ENCODE measurements at regions not wholly inside any gene's neighbourhood (a gene's known extent, or its start where the extent isn't known, plus 50 kb on each side); places are given as distances from the start of the nearest gene placed in this dataset.

DNA sequence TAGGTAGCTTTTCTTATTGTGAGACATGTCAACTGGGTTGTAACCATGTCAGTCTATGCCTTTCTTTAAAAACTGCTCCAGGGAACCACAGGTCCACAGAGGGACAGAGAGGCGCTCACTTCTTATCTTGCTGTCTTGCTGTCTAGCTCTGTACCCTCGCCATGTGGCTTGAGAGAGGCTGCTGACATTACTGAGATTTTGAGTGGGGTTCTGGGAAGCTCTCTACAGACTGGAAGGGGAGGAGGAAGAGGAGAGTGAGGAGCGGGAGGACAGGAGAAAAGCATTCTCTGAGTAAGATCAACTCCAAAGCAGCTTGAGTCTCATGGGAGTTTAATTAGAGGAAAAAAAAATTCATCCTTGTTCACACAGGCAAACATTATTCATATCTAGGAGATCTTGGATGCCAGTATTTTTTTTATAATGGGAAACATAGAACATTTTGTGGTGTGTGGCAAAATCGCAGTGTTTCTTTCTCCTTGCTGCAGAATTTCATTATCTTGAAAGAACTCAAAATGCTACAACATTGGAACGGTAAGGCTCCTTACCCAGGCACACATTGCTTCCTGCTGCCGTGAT is 1037.0 kb upstream of the NR2F2 start:
- peaks cover 3% of the 10 kb centered on the region; the same call in 1 of the 2 replicates for H3K27me3 ChIP-seq
- TF ChIP-seq, protein P1, sequence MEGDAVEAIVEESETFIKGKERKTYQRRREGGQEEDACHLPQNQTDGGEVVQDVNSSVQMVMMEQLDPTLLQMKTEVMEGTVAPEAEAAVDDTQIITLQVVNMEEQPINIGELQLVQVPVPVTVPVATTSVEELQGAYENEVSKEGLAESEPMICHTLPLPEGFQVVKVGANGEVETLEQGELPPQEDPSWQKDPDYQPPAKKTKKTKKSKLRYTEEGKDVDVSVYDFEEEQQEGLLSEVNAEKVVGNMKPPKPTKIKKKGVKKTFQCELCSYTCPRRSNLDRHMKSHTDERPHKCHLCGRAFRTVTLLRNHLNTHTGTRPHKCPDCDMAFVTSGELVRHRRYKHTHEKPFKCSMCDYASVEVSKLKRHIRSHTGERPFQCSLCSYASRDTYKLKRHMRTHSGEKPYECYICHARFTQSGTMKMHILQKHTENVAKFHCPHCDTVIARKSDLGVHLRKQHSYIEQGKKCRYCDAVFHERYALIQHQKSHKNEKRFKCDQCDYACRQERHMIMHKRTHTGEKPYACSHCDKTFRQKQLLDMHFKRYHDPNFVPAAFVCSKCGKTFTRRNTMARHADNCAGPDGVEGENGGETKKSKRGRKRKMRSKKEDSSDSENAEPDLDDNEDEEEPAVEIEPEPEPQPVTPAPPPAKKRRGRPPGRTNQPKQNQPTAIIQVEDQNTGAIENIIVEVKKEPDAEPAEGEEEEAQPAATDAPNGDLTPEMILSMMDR (IDR thresholded peaks at IDR 0.05; ENCODE audit: low read depth, low read length): no peak
- H3K4me3 ChIP-seq (ENCODE audit: low read depth, low read length): no peak overlapping the region
- no peaks in the 10 kb centered on the region for H3K36me3 ChIP-seq
- DNase-seq: no peak
- no peaks in the 10 kb centered on the region for H3K9me3 ChIP-seq
- H3K4me1 ChIP-seq: no peaks in the 10 kb centered on the region

DNA sequence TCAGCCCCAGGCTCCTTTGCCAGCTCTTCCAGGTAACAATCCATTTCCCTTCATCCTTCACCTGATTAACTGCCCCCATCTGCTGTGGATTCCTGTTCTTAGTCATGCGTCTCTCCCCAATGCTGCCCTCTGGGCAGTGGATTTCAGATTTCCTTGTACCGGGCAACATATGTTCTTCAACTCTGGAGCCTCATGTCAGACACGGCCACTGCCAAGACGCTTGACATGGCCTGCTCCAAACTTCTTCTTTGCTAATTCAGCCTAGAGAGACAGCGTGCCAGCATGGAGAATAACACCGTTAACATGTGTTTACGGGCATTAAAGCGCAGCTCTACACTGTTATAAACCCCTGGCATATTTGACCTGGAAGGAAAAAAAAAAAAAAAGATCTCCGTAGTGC is 1035.1 kb upstream of the NR2F2 start:
- Histone ChIP-seq H3K4me3 (ENCODE audit: low read depth, low read length) (no peak overlapping the region), H3K27me3 (peaks cover 3% of the 10 kb centered on the region; the same call in 1 of the 2 replicates), H3K36me3 (no peaks in the 10 kb centered on the region), H3K9me3 (no peaks in the 10 kb centered on the region), H3K4me1 (no peaks in the 10 kb centered on the region)
- TF ChIP-seq, protein P1 (IDR thresholded peaks at IDR 0.05; ENCODE audit: low read depth, low read length): no peak
- DNase-seq: no peak

DNA sequence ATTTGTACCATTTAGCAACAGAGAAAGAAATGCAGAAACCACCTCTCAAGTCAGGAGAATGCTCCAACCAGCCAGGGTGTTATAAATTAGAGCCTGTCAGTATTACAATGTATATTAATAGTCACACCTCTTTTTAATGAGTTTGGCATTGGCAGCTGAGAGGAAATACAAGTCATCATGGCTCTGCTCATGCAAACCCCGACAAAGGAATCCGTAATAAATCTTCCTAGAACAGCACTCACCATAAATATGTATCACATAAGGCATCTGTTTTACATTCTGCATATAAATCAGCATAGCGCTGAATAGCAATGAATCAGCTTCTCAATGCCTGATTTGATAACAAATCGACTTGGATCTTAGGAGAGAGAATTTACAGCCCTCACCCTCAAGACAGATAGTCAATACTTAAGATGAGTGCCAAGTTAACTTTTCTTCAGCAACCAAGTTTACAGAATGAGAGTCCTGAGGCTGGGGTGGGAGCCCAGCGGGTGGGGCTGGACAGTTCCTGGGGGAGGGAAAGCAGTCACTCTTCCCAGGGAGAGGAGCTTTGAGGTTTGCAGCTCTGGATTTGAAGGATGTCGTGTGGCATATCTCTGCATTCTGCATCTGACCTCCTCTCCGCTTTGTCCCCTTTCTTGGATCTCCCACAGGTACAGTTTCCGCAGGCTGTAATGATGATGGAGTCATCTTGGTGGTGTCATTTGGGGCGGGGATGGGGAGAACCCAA is 1034.4 kb upstream of the NR2F2 start:
- Histone ChIP-seq H3K4me3 (ENCODE audit: low read depth, low read length) (no peak overlapping the region), H3K9me3 (no peaks in the 10 kb centered on the region), H3K27me3 (peaks cover 3% of the 10 kb centered on the region; the same call in 1 of the 2 replicates), H3K4me1 (no peaks in the 10 kb centered on the region), H3K36me3 (no peaks in the 10 kb centered on the region)
- TF ChIP-seq, protein P1 (IDR thresholded peaks at IDR 0.05; ENCODE audit: low read depth, low read length): no peak
- DNase-seq: no peak

DNA sequence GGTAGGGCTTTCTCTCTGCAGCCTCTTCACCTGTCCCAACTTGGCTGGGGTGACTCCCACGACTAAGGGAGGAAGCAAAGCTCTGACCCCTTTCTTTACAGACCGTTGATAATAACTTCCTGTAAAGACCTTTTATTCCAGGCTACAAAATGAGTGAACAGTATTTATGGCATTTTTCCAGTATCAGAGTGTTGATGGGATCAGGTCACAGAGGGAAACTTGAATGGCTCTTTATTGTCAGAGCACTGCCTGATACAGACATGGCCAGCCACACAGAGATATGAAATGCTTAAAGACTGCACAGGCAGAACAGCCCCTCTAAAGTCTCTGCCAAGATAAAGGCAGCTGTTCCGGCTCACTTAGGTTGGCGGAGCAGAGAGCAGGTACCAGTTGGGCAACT is 1033.9 kb upstream of the NR2F2 start:
- Histone ChIP-seq H3K4me1 (no peaks in the 10 kb centered on the region), H3K4me3 (ENCODE audit: low read depth, low read length) (no peak overlapping the region), H3K36me3 (no peaks in the 10 kb centered on the region), H3K27me3 (peaks cover 3% of the 10 kb centered on the region; the same call in 1 of the 2 replicates), H3K9me3 (no peaks in the 10 kb centered on the region)
- DNase-seq: no peak
- TF ChIP-seq, protein P1 (IDR thresholded peaks at IDR 0.05; ENCODE audit: low read depth, low read length): no peak

DNA sequence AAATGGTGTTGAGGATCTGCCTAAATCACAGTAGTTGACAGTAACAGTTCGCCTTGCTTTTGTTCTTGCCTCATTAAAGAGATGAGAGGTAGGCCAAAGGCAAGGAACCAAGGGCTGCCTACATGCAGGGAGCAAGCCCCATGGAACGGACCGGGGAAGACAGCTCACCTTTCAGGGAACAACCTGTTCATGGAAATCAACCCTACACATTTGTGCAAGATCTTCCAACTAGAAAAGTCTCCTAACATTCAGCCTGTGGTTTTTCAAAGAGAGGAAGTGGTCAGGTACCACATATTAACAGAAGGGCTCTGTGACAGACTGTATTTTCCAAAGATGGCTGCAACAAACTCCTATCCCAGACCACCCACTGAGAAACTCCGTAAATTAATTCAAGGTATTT is 1031.8 kb upstream of the NR2F2 start:
- Histone ChIP-seq H3K4me3 (ENCODE audit: low read depth, low read length) (no peak overlapping the region), H3K4me1 (no peaks in the 10 kb centered on the region), H3K36me3 (no peaks in the 10 kb centered on the region), H3K9me3 (no peaks in the 10 kb centered on the region), H3K27me3 (no peaks in the 10 kb centered on the region)
- TF ChIP-seq, protein P1 (IDR thresholded peaks at IDR 0.05; ENCODE audit: low read depth, low read length): no peak
- no peak for DNase-seq

DNA sequence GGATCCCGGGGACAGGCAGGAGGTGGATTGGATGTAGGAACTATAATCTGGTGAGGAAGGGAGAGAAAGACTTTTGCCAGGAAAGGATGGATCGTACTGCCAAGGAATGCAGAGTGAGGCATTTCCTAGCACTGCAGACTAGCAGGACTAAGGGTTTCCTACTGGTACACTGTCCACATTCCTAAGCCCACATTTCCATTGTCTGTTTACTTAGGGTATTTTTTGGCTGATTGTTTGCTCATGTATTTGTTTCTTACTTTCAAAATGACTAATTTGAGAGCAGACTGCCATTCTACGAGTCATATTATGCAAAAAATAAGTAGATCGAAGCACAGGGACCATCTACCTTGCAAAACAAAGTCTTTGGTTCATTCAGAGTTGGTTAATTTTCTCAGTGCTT is 1029.5 kb upstream of the NR2F2 start:
- H3K36me3 ChIP-seq: no peaks in the 10 kb centered on the region
- DNase-seq: no peak
- H3K9me3 ChIP-seq: no peaks in the 10 kb centered on the region
- TF ChIP-seq, protein P1 (IDR thresholded peaks at IDR 0.05; ENCODE audit: low read depth, low read length): no peak
- no peaks in the 10 kb centered on the region for H3K4me1 ChIP-seq
- H3K27me3 ChIP-seq: no peaks in the 10 kb centered on the region
- no peak overlapping the region for H3K4me3 ChIP-seq (ENCODE audit: low read depth, low read length)
